HG02623 (cell line): ENCODE measurements at regions not wholly inside any gene's neighbourhood (a gene's known extent, or its start where the extent isn't known, plus 50 kb on each side); places are given as distances from the start of the nearest gene placed in this dataset.
"Not testable (repeated sequence)": the region's sequence is repeated elsewhere in the genome, so short reads cannot be mapped to it uniquely, and the experiment has no call there.

ENCODE experiments used
- ATAC-seq: cut with Tn5 transposase; IDR thresholded peaks from one replicate; pipeline ENCODE4 v1.9.1; 2021; ENCODE audit warnings: moderate library complexity; ENCODE audit not compliant: unreplicated experiment

DNA sequence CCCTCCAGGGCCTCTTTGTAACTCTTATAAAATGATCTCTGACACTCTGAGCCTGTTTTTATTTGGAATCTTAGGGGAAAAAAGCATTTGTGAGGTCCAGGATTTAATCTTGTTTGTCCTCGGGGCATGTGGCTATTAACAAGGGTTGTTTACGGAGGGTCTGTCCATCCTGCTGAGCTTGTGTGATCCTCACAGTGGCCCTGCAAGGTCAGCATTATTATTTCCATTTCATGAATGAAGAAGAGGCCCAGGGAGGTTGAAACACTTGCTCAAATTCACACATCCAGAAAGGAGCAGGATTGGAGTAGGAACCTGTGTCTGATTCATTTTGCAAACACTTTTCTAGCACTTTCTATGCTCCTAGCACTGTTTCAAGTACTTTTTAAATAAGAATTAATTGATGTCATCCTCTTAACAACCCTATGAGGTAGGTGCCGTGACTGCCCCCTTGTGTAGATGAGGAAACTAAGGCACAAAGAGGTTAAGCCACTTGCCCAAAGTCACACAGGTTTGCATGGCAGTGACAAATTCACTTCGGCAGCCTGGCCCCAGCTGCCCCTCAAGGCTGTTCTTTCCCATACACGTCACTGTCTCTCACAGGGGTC lies 178.9 kb downstream of the MIS18A start:
- ATAC-seq = no peak

DNA sequence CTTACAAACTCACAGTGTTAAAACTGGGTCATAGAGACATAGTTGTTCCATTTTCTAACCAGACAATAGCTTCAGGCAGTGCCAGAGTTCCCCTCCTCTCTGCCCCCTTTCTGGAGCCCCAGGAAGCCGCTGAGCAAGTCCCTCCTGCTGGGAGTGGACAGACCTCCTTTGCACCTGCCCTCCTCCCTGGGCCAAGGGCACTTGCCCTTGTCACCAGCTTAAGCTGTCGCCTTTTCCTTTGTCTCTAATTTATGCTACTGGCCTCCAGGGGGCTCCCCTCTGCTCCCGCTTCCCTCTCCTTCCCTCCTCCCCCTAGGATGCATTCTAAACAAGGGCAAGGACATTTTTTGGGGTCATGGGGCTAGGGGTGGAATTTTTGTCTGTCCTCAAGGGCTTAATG lies 182.4 kb downstream of the MIS18A start:
- no peak for ATAC-seq

DNA sequence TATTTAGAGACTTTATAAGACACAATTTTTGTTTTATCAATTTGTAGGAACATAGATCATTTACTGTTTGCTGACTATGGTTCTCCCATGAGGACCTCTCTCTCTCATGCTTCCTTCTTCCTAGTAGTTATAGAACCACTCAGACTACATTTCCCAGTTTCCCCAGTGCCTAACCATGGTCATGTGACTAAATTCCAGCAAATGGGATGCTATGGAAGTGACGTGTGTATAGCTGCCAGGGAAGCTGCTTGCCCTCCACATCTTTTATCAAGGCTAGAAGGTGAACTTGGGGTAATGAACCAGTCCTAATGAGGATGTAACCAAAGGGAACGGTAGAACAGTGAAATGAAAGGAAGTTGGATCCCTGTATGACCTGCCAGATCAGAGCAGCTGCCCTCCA lies 184.0 kb downstream of the MIS18A start:
- no peak for ATAC-seq

DNA sequence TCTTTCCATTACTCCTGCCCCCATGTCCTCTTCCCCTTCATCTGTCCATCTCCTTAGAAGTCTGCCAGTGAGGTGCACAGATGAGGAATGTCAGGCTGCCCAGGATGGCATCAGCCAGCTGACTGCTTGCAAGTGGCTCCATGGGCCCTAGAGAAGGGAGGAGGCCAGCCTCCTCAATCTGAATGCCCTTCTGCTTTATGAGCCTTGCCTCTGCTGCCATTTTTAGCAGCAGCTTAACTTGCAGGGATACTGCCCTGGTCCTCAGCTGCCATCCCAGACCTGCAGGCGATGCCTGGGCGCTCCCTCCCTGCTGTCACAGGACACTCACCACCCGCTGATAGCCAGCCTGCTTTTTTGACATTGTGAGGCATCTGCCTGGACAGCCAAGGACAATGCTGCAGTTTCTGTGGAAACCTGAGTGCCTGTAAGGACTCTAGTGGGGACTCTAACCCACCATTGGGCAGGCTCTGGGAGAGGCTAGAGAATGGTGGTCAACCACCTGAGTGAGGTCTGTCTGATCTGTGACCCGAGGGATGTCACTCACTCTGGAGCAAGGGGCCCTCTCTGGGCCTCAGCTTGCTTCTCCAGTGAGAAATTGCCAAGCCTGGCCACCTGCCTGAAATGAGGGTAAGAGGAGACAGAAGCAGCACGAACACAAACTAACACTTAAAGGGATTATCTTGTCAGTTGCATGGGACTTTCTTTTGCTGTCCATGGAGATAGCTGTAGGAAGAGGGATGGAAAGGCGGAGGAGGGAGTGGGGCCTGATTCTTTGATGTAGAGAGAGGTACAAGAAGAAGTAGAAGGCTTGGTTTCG lies 185.0 kb downstream of the MIS18A start:
- ATAC-seq = no peak

DNA sequence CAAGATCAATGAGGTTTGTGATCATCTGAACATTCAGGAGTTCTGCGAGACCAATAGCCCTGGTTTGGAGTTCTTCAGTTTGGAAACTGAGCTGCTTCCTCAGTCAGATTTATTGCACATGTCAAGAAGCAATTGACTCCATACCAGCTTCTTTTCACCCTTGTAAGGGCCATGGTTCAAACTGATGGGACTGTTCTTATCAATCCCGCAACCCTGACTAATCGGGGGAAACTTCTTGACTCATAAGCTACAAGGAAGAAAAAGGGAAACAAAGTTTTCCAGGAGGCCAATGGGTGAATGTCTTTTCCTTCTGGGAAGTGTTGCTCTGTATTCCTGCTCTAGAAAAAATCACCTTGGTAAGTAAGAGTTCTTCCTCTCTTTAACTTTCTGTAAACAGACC lies 187.9 kb downstream of the MIS18A start:
- no peak for ATAC-seq

DNA sequence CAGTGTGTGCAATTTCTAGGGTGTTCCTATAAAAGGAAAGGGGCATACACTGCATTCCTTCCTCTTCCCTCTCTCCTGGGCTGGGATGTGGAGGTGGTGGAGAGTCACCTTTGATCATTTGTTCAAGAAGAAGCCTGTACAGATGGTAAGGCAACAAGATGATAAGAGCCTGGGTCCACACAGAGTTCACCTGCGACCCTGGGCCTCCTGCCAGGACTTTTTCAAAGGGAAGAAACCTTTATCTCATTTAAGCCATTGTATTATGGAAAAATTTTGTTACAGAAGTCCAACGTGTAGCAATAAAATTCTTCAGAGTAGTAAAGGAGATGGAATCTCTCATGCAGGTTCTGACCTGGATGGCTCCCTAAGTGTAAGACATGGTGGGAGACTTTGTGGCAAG lies 189.1 kb downstream of the MIS18A start:
- ATAC-seq = no peak

DNA sequence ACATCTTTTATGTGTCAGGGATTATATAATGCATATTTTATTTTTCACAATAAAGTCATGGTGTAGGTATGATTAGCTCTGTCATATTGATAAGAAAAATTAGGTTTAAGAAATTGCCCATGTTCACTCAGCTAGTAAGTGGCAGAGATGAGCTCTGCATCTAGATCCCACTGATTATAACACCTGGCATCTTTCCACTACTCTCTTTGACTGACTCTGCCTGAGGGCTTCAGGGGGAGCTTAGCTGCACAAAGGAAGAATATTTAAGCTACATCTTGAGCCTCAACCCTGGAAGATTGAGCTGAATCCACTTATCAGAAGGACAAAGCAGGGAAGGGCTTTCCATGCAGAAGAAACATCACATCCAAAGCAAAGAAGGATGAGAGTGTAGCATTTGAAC lies 190.4 kb downstream of the MIS18A start:
- ATAC-seq = no peak

DNA sequence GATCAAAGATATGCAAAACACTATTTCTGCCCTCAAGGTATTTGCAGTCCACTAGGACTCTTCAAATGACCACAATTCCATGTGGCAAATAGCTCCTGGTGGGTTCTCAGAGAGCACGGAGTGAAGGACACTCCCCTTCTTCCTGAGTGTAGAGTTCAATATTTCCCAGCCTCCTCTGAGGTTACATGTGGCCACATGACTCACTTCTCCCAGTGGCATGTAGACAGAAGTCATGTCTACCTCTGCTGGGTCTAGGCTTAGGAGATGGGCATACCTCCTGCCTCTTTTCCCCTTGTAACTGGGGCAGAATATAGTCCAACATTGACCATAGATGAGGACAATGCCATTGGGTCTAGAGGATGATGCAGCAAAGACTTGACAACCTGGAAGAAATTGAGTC lies 191.4 kb downstream of the MIS18A start:
- no peak for ATAC-seq

DNA sequence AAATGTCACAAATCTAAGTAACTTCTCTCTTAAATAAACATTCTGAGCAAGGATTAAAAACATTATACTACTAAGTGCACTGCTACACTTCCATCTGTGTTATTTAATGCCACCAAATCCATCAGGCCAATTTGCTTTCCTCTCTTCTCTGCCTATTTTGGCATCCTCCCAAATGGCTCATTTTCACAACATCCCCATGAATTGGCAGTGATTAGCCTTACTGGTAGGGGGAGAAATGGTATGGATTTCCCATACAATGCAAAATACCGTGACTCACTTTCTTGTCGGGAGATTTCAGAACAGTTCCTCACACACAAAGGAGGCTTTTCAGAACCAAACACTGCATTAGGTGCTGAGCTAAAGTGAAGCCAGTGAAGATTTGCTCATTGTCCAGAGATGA lies 195.7 kb downstream of the MIS18A start:
- ATAC-seq = no peak

DNA sequence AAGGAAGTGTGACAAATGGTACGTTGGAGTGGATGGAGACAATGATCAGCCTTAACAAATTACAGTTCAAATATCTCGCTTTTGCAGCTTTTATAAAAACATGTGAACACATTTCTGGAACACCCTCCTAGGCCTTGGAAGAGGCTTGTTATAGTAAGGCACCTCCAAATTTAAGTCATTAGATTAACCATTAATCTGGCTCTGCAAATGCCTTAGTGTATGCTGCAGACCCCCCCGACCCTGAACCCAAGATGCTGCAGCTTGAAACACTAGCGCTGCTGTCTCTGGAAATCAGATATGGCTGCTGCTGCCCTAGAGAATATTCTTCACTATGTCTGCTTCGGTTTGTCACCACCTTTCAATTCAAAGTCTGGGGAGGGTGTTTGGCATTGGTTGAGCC lies 196.4 kb downstream of the MIS18A start:
- ATAC-seq = no peak

DNA sequence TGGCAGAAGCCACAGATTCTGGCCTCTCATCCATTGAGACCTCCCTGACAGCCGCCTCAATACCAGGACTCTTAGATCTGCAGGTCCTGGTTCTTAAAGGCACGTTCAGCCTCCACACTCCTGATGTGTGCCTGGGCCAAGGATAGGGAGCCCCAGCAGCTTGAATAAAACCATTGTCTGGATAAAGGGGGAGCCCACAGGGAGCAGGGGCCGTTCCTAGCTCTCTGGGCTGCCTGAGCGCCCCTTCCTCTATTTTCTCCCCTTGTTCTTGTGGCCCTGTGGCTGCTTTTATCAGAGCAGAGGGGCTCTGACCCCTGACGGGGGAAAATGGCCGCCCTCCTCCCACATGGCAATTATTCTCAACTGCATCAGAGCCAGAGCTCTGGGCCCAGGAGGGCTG lies 200.8 kb downstream of the HUNK start:
- ATAC-seq = no peak

DNA sequence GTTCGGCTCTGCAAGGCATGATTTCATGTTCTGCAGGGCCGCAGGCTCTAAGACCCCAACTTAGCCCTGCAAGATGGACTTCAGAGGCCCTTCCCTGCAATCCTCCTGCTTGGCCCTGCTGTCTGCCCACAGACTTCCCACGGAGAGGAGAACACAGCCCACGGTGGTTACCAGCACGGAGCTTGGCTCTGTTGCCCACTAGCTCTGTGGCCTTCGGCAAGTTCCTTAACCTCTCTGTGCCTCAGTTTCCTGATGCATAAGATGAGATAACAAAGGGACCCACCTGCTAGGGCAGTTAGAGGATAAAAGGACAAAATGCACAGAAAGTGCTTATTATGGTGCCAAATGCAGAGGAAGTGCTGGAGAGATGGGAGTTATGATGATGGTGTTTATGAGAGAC lies 200.4 kb downstream of the HUNK start:
- ATAC-seq = no peak

DNA sequence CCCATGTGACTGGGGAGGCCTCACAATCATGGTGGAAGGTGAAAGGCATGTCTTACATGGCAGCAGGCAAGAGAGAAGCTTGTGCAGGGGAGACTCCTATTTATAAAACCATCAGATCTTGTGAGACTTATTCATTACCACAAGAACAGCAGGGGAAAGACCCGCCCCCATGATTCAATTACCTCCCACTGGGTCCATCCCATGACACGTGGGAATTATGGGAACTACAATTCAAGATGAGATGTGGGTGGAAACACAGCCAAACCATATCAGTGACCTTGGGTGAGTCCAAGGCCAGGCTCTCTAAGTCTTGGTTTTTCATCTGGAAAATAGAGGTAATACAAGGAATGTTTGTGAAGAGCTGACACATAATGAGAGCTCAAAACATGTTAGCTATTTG lies 198.8 kb downstream of the HUNK start:
- ATAC-seq = not testable (repeated sequence)

DNA sequence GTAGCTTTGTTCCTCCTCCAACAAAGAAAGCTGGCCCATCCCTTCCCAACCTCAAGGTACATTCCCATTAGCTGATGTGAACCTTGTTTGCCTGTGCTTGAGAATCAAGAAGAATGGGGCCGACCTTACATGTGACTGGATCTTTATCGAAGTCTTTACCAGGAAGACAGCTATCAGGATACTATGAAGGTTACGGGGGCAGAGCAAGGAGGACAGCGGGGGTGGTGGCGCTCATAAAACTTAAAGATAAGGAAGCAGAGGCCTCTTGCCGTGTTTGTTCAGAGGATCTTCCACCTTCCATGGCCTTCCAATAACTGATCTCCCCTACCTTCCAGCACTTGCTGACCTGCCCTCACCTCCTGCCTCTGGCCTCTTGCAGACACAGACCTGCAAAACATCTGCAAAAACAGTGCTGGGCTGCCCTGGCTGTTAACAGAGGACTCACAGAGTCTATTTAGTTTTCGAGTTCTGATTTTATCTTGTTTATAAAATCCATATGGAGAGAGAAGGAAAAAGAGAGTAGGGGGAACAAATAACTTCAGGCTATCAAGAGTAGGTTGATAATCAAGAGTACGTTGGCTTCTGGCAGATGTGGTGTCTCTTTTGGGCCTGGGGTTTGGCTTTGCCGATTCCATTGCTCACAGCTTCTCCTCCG lies 198.0 kb downstream of the HUNK start:
- no peak for ATAC-seq

DNA sequence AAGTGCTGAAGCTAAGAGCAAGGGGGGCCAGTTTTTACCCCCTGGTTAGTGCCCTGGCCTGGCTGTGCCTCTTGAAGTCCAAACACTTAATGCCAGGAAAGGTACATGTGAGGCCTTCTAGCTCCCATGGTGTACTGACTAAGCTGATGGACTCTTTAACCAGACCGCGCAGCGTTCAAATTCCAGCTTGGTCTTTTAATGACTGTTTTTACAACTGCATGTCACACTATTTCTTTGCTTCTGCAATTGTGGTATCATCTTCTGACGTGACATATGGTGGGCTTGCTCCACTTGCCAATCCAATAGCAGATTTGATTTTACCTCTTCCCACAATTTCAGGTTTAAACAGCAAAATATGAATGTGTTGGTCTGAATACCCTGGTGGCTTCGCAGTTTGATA lies 197.3 kb downstream of the HUNK start:
- no peak for ATAC-seq

DNA sequence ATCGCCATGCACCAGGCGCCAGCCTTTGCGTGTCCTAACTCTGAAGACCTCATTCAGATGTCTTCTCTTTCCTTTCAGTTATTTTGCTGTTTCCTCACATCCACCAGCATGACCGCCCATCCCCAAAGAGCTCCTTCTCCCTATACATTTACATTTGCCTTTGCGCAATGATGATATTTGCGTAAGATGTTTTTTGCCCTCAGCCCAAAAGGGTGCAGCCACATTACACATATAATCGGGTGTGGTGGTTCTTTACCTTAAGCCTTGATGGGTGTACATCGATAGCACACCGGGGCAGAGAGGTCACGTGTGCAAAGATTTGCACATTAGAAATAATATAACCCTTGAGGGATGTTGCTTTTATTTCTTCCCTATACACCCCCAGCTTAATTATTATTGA lies 192.8 kb downstream of the HUNK start:
- no peak for ATAC-seq

DNA sequence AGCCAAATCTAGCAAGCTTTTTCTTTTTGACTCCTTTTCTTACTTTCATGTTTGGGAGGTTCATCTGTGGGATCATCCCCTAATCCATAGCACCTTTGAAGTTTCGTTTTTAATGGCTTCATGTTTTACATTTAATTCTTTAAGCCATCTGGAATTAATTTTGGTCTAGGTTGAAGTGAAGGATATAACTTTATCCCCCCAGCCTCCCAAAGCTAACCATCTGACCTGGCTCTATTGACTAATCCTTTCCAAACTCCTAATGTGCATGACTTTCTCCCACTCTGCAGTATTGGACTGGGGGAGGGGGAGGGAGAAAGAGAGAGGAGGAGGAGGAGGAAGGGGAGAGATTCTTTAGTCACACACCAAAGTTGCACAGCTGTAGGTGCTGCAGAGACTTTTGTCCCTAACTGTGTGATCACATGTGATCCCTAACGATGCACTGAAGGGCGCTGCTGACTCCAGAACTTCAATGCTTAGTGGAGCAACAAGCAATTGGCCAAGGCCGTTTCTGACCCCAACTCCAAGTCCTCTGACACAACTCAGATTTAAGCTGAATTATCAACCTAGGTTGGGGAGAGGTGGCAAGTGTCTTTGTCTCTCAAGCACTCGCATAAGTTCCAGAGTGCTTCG lies 191.6 kb downstream of the HUNK start:
- ATAC-seq = no peak

DNA sequence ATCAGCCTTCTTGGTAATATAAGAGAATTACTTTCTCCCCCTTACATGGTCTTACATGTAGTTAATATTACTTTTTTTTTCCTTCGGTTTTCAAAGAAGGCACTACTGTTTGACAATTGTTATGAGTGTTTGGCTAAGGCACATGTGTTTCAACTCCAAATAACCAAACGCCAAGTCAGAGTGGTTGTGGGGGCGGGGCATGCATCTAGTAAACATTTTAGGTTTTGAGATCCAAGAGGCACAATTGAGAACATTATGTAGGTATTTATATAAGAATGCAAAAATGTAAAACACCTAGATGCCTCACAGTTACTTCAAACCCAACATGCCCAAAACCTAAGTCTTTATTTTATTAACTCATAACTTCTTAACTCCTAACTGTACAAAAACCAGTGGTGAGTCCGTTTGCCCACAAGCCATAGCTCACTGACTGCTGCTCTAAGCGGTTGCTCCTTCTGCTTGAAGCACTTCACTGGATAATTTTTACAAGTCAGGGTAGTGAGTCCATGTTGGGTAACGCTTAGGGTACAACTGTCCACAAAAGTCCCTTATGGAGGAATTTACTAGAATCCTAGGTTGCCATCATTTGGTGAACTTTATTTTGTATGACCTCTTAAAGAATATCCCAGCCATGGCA lies 189.9 kb downstream of the HUNK start:
- no peak for ATAC-seq

DNA sequence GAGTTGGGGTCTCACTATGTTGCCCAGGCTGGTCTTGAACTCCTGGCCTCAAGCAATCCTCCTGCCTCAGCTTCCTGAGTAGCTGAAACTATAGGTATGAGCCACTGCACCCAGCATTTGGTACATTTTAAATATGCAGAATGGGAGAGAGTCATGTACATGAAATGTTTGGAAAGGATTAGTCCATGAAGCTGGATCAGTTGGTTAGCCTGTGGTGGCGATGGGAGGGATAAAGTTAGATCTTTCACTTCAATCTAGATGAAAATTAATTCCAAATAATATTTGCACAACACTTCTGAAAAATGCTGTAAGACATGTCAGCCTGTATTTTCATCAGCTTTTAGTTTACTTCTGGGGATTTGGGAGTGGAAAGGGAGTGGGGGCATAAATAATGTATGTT lies 188.9 kb downstream of the HUNK start:
- no peak for ATAC-seq

DNA sequence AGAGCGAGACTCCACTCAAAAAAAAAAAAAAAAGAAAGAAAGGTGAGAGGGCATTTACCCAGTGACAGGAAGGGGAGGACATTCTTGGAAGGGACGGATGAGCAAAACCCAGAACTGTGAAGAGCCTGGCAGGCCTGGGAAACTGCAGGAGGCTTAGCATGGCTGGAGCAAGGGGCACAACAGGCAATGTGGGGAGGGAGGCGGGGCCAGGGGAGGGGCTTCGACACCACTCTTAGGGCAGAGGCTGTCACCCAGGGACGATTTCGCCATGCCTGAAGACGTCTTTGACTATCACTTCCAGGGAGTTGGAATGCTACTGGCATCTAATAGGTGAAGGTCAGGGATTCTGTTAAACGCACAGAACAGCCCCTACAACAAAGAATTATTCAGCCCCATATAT lies 184.0 kb downstream of the HUNK start:
- no peak for ATAC-seq

DNA sequence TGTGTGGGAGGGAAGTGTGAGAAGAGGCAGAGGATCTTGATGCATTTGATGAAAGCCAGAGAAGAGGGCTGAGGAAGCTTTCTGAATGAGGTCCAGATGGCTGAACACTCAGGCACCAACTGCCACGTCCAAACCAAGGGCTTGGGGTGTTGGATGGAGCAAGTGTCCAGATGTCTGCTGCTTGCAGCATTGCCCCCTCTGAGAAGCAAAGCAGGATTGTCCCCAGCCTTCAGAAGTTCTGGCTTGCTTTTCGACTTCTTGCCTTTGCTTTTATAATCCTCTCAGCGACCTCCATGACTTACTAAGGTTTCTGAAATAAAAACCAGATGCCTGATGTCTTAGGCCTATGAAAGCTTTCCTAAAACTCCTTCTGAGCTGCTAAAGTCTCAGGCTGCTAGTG lies 182.5 kb downstream of the HUNK start:
- ATAC-seq = no peak
